ENCODE measurements at regions not wholly inside any gene's neighbourhood (a gene's known extent, or its start where the extent isn't known, plus 50 kb on each side); places are given as distances from the start of the nearest gene placed in this dataset.

DNA sequence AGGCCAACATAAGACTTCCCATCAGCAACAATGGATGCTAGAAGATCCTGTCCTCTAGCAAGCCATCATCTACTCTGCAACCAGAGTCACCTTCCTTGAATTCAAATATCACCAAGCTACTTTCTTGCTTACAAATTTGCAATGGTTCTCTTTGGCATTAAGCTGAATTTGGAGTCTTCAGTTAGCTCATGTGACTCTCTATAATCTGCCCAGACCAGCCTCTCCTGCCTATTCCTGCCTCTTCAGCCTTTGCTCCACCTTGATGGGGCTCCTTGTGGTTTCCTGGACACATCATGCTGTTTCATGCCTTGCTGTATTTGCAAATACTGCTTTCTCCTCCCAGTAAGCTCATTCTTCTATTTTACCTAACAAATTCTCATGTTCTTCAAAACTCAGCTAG, 82.3 kb downstream of the RASSF10 start:
- no peaks in the 10 kb centered on the region for H3K36me3 ChIP-seq
- H3K4me1 ChIP-seq (ENCODE audit: control insufficient read depth in 1 of 2, insufficient read depth in 1 of 2, low read depth in 1 of 2, low read length in 1 of 2): no peaks in the 10 kb centered on the region
- no peak for TF ChIP-seq CTCF (IDR thresholded peaks at IDR 0.05)
- no peaks in the 10 kb centered on the region for H3K27me3 ChIP-seq
- H3K9me3 ChIP-seq: no peaks in the 10 kb centered on the region
- no peak overlapping the region for H3K27ac ChIP-seq
- no peak overlapping the region for H3K4me3 ChIP-seq (ENCODE audit: low read depth in 1 of 2, low read length in 1 of 2)

GRCh38 chr11:13091804-13092203, 82.7 kb downstream of the RASSF10 start:
- no peak for TF ChIP-seq CTCF (IDR thresholded peaks at IDR 0.05)
- Histone ChIP-seq H3K27me3 (no peaks in the 10 kb centered on the region), H3K4me1 (ENCODE audit: control insufficient read depth in 1 of 2, insufficient read depth in 1 of 2, low read depth in 1 of 2, low read length in 1 of 2) (no peaks in the 10 kb centered on the region)

DNA sequence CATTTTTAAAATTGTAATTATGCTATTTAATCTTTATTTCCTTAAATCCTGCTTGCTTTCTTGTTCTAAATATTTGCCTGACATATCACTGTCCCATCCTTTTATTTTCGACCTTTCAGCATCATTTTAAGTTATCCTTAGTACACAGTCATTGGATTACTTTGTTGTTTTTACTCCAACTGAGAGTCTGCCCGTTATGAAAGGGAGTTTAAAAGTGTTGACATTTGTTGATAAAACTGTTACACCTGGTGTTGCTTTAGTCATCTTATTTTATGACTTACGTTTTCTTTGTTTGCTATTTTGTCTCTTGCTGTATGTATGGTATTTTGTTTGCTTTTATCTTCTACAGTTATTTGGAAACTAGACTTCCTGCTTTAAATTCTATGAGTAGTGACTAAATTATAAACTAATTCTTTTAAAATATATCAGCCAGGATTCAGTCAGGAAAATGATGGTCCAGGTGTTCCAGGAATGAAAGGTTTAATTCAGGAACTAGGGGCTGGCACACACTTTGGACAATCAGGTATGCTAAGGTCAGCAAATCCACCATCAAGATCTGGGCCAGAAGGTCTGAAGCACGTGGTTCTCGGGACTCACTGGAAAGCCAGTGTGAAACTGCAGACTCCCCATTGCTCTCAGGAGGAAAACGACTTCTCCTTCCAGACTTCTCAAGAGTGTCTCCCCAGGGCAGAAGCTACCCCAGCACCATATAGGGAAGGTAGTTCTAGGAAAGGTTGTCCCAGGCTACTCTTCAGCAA, 86.0 kb downstream of the RASSF10 start:
- Histone ChIP-seq H3K27me3 (no peaks in the 10 kb centered on the region), H3K4me1 (ENCODE audit: control insufficient read depth in 1 of 2, insufficient read depth in 1 of 2, low read depth in 1 of 2, low read length in 1 of 2) (no peaks in the 10 kb centered on the region), H3K9me3 (no peaks in the 10 kb centered on the region), H3K27ac (no peak overlapping the region), H3K36me3 (no peaks in the 10 kb centered on the region), H3K4me3 (ENCODE audit: low read depth in 1 of 2, low read length in 1 of 2) (no peak overlapping the region)
- no peak for TF ChIP-seq CTCF (IDR thresholded peaks at IDR 0.05)

More at GRCh38 chr11:13091804-13092203, 82.7 kb downstream of the RASSF10 start:
- Histone ChIP-seq H3K9me3 (no peaks in the 10 kb centered on the region), H3K27ac (no peak overlapping the region), H3K36me3 (no peaks in the 10 kb centered on the region), H3K4me3 (ENCODE audit: low read depth in 1 of 2, low read length in 1 of 2) (no peak overlapping the region)

DNA sequence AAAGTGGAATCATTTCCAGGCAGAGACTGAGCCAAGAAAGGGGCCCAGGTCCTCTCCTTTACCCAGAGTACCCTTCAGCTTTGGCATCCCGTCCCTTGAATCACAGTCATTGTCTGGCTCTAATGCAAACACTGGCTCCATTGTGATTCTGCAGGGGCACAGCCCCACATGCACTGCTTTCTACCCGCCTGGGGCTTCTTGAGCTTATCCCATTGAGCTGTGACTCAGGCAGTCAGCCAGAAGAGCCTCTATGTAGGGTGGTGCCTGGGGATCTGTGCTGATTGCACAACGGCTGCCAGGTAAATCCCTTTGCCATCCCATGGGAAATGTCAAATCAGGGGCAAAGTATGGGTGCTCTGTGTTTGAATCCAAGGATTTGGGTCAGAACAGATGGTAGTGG, 88.9 kb downstream of the RASSF10 start:
- Histone ChIP-seq H3K4me1 (ENCODE audit: control insufficient read depth in 1 of 2, insufficient read depth in 1 of 2, low read depth in 1 of 2, low read length in 1 of 2) (no peaks in the 10 kb centered on the region), H3K36me3 (no peaks in the 10 kb centered on the region), H3K27ac (no peak overlapping the region), H3K4me3 (ENCODE audit: low read depth in 1 of 2, low read length in 1 of 2) (no peak overlapping the region), H3K9me3 (no peaks in the 10 kb centered on the region), H3K27me3 (no peaks in the 10 kb centered on the region)
- no peak for TF ChIP-seq CTCF (IDR thresholded peaks at IDR 0.05)

- H3K27ac ChIP-seq: no peak overlapping the region
These were observed 89.6 kb downstream of the RASSF10 start for GRCh38 chr11:13098616-13099289.

More at GRCh38 chr11:13098616-13099289, 89.6 kb downstream of the RASSF10 start:
- H3K27me3 ChIP-seq: no peaks in the 10 kb centered on the region
- H3K36me3 ChIP-seq: no peaks in the 10 kb centered on the region
- no peak for TF ChIP-seq CTCF (IDR thresholded peaks at IDR 0.05)
- no peak overlapping the region for H3K4me3 ChIP-seq (ENCODE audit: low read depth in 1 of 2, low read length in 1 of 2)
- H3K9me3 ChIP-seq: no peaks in the 10 kb centered on the region
- H3K4me1 ChIP-seq (ENCODE audit: control insufficient read depth in 1 of 2, insufficient read depth in 1 of 2, low read depth in 1 of 2, low read length in 1 of 2): no peaks in the 10 kb centered on the region

Data from neutrophil (primary cell).